ENCODE measurements at regions not wholly inside any gene's neighbourhood (a gene's known extent, or its start where the extent isn't known, plus 50 kb on each side); places are given as distances from the start of the nearest gene placed in this dataset.

DNA sequence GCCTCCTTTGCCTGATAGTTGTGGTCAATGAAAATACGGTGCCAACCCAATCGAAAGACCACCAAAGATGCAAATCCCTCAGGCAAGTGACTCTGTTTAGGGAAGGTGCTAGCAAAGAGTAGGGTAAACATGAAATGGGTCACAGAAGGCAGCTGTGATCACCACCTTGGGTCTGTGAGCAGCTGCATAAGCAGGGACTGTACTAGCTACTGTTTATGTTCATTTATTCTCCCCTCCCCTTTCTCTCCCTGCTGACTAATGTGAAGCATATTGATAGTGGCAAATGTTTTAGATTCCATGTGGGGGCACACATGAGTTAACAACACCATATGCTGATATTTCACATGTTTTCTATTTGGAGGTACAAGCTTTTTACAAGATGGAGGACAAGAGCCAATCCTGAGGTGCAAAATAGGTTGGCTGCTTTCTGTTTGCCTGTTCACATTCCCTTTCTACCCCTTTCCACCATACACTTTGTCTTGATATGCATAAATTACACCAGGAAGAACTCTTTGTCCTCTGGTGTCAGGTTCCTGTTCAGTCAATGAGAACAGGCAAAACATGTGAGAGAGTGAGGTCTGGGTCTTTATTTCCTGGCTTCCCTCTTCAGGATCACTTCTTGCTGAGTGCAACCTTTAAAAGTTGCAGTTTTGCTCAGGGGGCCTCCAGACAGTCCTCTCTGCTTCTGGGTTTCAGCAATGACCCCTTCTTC, 71.1 kb downstream of the AVPR1A start:
- Histone ChIP-seq H3K9ac (no peak overlapping the region), H4K20me1 (ENCODE audit: insufficient read depth) (no peaks in the 10 kb centered on the region), H3K27ac (ENCODE audit: low read depth in 2 of 2, low read length in 1 of 2) (no peak overlapping the region), H3K9me3 (no peaks in the 10 kb centered on the region), H3K27me3 (ENCODE audit: insufficient read depth) (no peaks in the 10 kb centered on the region), H3K79me2 (ENCODE audit: insufficient read depth) (no peaks in the 10 kb centered on the region), H3F3A (replicated peaks; ENCODE audit: insufficient read depth) (no peaks in the 10 kb centered on the region), H3K4me1 (ENCODE audit: control insufficient read depth in 1 of 2, insufficient read depth in 2 of 2, low read depth in 1 of 2, low read length in 1 of 2) (no peaks in the 10 kb centered on the region), H3K4me3 (ENCODE audit: low read depth in 2 of 2, low read length in 1 of 2) (no peak overlapping the region), H3K9me2 (no peaks in the 10 kb centered on the region), H3K36me3 (replicated peaks in 1 of 2; ENCODE audit: control insufficient read depth in 1 of 2, insufficient read depth in 2 of 2, low read length in 1 of 2) (no peaks in the 10 kb centered on the region), H3K4me2 (no peak overlapping the region), H2AFZ (ENCODE audit: low read depth) (no peak overlapping the region)
- CTCF ChIA-PET, result interaction anchor here (1.2 kb wide), 1 partner anchor 17 kb away, joined by 3 read pairs; no protein-coding TSS in a partner anchor
- no peak for DNase-seq
- TF ChIP-seq GABPA (IDR thresholded peaks at IDR 0.05; ENCODE audit: low read depth) (no peak), RAD21 (IDR thresholded peaks at IDR 0.05; ENCODE audit: low read length) (no peak), GATA2 (CRISPR knock-in tag; IDR thresholded peaks at IDR 0.05) (no peak), NRF1 (IDR thresholded peaks at IDR 0.05; ENCODE audit: low read depth, low read length) (no peak), SMC3 (IDR thresholded peaks at IDR 0.05; ENCODE audit: low read depth, low read length) (no peak), FOXJ3 (CRISPR knock-in tag; IDR thresholded peaks at IDR 0.05) (no peak), YY1 (IDR thresholded peaks at IDR 0.05; ENCODE audit: low read depth) (no peak), RCOR1 (IDR thresholded peaks at IDR 0.05; ENCODE audit: low read length) (no peak), EZH2phosphoT487 (IDR thresholded peaks at IDR 0.05; ENCODE audit: borderline replicate concordance, low read depth) (no peak), FOXM1 (IDR thresholded peaks at IDR 0.05; ENCODE audit: low read depth) (no peak), RFX5 (IDR thresholded peaks at IDR 0.05; ENCODE audit: low read length) (no peak), JUND (IDR thresholded peaks at IDR 0.05) (no peak)
- TF ChIP-seq, protein P1, sequence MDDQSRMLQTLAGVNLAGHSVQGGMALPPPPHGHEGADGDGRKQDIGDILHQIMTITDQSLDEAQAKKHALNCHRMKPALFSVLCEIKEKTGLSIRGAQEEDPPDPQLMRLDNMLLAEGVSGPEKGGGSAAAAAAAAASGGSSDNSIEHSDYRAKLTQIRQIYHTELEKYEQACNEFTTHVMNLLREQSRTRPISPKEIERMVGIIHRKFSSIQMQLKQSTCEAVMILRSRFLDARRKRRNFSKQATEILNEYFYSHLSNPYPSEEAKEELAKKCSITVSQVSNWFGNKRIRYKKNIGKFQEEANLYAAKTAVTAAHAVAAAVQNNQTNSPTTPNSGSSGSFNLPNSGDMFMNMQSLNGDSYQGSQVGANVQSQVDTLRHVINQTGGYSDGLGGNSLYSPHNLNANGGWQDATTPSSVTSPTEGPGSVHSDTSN (IDR thresholded peaks at IDR 0.05), result no peak
- TF ChIP-seq, protein P2, sequence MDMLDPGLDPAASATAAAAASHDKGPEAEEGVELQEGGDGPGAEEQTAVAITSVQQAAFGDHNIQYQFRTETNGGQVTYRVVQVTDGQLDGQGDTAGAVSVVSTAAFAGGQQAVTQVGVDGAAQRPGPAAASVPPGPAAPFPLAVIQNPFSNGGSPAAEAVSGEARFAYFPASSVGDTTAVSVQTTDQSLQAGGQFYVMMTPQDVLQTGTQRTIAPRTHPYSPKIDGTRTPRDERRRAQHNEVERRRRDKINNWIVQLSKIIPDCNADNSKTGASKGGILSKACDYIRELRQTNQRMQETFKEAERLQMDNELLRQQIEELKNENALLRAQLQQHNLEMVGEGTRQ (IDR thresholded peaks at IDR 0.05; ENCODE audit: borderline replicate concordance, low read depth, low read length), result no peak
- POLR2A ChIA-PET, result no interaction called here
- WGBS (ENCODE audit: low lambda C conversion rate), result 25% methylated on average over 2 of the region's 2 CpGs

DNA sequence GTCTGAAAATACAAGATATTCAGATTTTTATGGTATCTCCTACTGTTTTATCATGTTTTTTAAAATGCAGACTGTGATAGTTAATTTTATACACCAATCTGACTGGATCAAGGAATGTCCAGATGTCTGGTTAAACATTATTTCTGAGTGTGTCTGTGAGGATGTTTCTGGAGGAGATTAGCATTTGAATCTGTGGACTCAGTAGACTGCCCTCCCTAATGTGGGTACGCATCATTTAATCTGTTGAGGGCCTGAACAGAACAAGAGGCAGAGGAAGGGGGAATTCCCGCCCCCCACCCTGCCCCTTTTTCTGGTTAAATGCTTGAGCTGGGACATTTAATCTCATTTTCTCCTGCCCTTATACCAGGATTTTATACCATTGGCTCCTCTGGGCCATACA, 72.1 kb downstream of the AVPR1A start:
- POLR2A ChIA-PET, result no interaction called here
- Histone ChIP-seq H3K9ac (no peak overlapping the region), H3F3A (replicated peaks; ENCODE audit: insufficient read depth) (no peaks in the 10 kb centered on the region), H3K4me1 (ENCODE audit: control insufficient read depth in 1 of 2, insufficient read depth in 2 of 2, low read depth in 1 of 2, low read length in 1 of 2) (no peaks in the 10 kb centered on the region), H3K4me3 (ENCODE audit: low read depth in 2 of 2, low read length in 1 of 2) (no peak overlapping the region), H3K9me2 (no peaks in the 10 kb centered on the region), H3K79me2 (ENCODE audit: insufficient read depth) (no peaks in the 10 kb centered on the region), H3K27me3 (ENCODE audit: insufficient read depth) (no peaks in the 10 kb centered on the region), H3K4me2 (no peak overlapping the region), H2AFZ (ENCODE audit: low read depth) (no peak overlapping the region), H3K36me3 (replicated peaks in 1 of 2; ENCODE audit: control insufficient read depth in 1 of 2, insufficient read depth in 2 of 2, low read length in 1 of 2) (no peaks in the 10 kb centered on the region), H4K20me1 (ENCODE audit: insufficient read depth) (no peaks in the 10 kb centered on the region), H3K27ac (ENCODE audit: low read depth in 2 of 2, low read length in 1 of 2) (no peak overlapping the region), H3K9me3 (no peaks in the 10 kb centered on the region)
- 23% methylated on average over 2 of the region's 2 CpGs for WGBS (ENCODE audit: low lambda C conversion rate)
- CTCF ChIA-PET, result no interaction called here
- no peak for DNase-seq
- TF ChIP-seq, protein P1 (IDR thresholded peaks at IDR 0.05), result no peak
- no peak for TF ChIP-seq GATA2 (CRISPR knock-in tag; IDR thresholded peaks at IDR 0.05)
- TF ChIP-seq, protein P3, sequence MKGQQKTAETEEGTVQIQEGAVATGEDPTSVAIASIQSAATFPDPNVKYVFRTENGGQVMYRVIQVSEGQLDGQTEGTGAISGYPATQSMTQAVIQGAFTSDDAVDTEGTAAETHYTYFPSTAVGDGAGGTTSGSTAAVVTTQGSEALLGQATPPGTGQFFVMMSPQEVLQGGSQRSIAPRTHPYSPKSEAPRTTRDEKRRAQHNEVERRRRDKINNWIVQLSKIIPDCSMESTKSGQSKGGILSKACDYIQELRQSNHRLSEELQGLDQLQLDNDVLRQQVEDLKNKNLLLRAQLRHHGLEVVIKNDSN (IDR thresholded peaks at IDR 0.05; ENCODE audit: borderline replicate concordance, low read depth), result no peak
- TF ChIP-seq RXRA (IDR thresholded peaks at IDR 0.05; ENCODE audit: borderline replicate concordance, low read depth), result no peak
- TF ChIP-seq EZH2phosphoT487 (IDR thresholded peaks at IDR 0.05; ENCODE audit: borderline replicate concordance, low read depth), result no peak
- no peak for TF ChIP-seq SMC3 (IDR thresholded peaks at IDR 0.05; ENCODE audit: low read depth, low read length)
- no peak for TF ChIP-seq CHD2 (IDR thresholded peaks at IDR 0.05; ENCODE audit: low read length, partially characterized antibody)
- no peak for TF ChIP-seq FOXJ3 (CRISPR knock-in tag; IDR thresholded peaks at IDR 0.05)
- TF ChIP-seq, protein P4, sequence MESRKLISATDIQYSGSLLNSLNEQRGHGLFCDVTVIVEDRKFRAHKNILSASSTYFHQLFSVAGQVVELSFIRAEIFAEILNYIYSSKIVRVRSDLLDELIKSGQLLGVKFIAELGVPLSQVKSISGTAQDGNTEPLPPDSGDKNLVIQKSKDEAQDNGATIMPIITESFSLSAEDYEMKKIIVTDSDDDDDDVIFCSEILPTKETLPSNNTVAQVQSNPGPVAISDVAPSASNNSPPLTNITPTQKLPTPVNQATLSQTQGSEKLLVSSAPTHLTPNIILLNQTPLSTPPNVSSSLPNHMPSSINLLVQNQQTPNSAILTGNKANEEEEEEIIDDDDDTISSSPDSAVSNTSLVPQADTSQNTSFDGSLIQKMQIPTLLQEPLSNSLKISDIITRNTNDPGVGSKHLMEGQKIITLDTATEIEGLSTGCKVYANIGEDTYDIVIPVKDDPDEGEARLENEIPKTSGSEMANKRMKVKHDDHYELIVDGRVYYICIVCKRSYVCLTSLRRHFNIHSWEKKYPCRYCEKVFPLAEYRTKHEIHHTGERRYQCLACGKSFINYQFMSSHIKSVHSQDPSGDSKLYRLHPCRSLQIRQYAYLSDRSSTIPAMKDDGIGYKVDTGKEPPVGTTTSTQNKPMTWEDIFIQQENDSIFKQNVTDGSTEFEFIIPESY (IDR thresholded peaks at IDR 0.05; ENCODE audit: borderline replicate concordance, low read depth), result no peak
- no peak for TF ChIP-seq POLR2AphosphoS5 (IDR thresholded peaks at IDR 0.05; ENCODE audit: low read depth, low read length)
- TF ChIP-seq, protein P5, sequence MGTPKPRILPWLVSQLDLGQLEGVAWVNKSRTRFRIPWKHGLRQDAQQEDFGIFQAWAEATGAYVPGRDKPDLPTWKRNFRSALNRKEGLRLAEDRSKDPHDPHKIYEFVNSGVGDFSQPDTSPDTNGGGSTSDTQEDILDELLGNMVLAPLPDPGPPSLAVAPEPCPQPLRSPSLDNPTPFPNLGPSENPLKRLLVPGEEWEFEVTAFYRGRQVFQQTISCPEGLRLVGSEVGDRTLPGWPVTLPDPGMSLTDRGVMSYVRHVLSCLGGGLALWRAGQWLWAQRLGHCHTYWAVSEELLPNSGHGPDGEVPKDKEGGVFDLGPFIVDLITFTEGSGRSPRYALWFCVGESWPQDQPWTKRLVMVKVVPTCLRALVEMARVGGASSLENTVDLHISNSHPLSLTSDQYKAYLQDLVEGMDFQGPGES (IDR thresholded peaks at IDR 0.05; ENCODE audit: low read depth, low read length), result no peak
- no peak for TF ChIP-seq TAF1 (IDR thresholded peaks at IDR 0.05; ENCODE audit: borderline replicate concordance, low read depth, low read length)

Data from SK-N-SH (cell line).